CD4-positive, alpha-beta T cell treated with Interleukin-6 for 4 hours (primary cell): ENCODE measurements at regions not wholly inside any gene's neighbourhood (a gene's known extent, or its start where the extent isn't known, plus 50 kb on each side); places are given as distances from the start of the nearest gene placed in this dataset.
"Not testable (repeated sequence)": the region's sequence is repeated elsewhere in the genome, so short reads cannot be mapped to it uniquely, and the experiment has no call there.

Experiments used
- DNase-seq: peaks from one replicate; pipeline ENCODE4 v3.0.0-alpha.2; 2020; ENCODE audit warnings: mixed read lengths

GRCh38 chr7:113775804-113776203, 143.0 kb downstream of the PPP1R3A start:
- no peak for DNase-seq

DNA sequence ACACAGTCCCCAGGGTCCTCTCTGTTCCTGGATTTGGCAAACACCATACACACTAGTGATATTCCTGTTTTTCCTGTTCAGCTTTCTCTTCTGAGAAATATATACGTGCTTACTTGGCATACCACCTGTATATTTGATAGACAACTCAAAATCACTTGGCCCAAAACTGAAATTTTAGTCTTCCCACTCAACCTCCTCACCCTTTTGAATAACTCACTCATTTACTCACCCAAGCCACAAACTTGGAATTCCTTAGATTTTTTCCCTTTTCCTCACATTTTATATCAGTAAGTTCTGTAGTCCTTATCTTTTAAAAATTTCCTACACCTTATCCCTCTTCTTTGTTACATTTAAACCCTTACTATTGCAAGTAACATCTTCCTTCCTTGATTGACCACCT, 143.4 kb downstream of the PPP1R3A start:
- DNase-seq = no peak

- DNase-seq = no peak
Observed at GRCh38 chr7:113774182-113774807, 144.5 kb downstream of the PPP1R3A start.

GRCh38 chr7:113770146-113770738, 148.6 kb downstream of the PPP1R3A start:
- DNase-seq = no peak

DNA sequence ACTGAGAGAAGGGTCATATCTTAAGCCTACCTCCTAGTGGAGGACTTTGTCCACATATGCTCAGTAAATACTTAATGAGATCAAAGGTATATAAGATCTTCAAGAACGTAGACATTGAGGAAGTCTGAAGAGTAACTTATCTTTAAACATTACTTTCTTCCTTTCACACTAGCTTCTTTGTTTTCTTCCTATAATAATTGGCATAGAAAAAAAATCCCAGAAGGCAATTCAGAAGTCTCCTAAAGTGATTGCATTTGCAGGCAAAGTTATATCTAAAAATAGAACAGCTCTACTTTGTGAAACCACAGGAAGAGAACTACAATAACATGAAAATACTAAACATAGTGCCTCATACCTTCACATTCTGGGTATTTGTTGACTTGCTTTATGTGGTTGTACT, 150.4 kb downstream of the PPP1R3A start:
- DNase-seq = no peak

- DNase-seq = no peak
Observed at GRCh38 chr7:113764401-113765035, 154.3 kb downstream of the PPP1R3A start.

- DNase-seq = no peak
Observed at GRCh38 chr7:113763226-113763625, 155.6 kb downstream of the PPP1R3A start.

DNA sequence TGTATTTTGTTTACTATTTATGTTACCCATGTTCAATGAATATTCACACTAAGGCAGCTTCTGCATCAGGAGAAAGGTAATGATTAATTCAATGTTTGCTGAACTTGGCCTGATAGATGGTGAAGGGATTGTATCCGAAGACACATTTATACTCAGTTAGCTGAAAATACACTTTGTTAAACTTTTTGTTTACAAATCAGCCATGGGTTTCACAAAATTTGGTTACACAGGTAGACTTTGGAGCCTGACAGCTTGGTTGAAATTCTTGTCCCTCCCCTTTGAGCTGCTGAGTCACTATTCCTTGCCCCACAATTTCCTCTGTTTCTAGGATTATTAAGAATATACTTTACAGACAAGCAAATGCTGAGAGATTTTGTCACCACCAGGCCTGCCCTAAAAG, 162.6 kb downstream of the PPP1R3A start:
- no peak for DNase-seq

- DNase-seq = no peak
Observed at GRCh38 chr7:113752689-113753088, 166.1 kb downstream of the PPP1R3A start.

- DNase-seq = no peak
Observed at GRCh38 chr7:113752289-113752688, 166.5 kb downstream of the PPP1R3A start.

DNA sequence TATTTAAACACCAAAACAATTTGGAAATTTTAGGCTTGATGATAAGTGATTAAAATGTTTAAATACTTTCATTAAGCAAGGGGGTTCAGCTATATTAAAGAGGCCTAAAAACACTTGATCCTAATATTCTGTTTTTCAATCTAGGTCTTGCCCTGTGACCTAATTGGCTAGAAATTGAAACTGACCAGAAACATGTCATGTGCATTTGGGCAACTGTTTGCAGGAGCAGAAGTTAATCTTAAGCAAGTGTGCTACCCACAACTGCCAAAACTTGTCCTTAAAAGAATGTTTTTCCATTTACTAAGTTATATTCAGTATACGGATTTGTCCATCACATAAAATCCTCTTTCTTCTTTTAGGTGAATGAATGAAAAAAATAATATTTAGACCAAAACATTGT, 167.3 kb downstream of the PPP1R3A start:
- DNase-seq = no peak

DNA sequence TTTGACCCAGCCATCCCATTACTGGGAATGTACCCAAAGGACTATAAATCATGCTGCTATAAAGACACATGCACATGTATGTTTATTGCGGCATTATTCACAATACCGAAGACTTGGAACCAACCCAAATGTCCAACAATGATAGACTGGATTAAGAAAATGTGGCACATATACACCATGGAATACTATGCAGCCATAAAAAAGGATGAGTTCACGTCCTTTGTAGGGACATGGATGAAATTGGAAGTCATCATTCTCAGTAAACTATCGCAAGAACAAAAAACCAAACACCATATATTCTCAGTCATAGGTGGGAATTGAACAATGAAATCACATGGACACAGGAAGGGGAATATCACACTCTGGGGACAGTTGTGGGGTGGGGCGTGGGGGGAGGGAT, 170.4 kb downstream of the PPP1R3A start:
- DNase-seq = not testable (repeated sequence)

DNA sequence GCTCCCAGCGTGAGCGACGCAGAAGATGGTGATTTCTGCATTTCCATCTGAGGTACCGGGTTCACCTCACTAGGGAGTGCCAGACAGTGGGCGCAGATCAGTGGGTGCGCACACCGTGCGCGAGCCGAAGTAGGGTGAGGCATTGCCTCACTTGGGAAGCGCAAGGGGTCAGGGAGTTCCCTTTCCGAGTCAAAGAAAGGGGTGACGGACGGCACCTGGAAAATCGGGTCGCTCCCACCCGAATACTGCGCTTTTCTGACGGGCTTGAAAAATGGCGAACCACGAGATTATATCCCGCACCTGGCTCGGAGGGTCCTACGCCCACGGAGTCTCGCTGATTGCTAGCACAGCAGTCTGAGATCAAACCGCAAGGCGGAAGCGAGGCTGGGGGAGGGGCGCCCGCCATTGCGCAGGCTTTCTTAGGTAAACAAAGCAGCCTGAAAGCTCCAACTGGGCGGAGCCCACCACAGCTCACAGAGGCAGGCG, 175.8 kb downstream of the PPP1R3A start:
- DNase-seq = not testable (repeated sequence)

DNA sequence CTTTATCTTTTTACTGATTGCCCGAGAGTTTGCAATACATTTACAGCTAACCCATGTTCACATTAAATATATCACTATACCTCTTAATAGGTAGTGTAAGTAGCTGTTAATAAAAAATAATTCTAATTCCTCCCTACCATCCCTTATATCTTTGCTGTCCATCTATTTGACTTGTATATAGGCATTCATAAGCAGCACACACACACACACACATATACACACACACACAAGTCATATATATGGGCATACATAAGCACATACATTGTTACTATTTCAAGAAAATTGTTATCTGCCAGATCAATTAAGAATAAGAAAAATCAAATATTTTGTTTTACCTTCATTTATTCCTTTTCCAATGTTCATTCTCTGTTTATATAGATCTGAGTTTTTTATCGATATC, 176.4 kb downstream of the PPP1R3A start:
- no peak for DNase-seq

GRCh38 chr7:113731571-113731970, 187.2 kb downstream of the PPP1R3A start:
- DNase-seq = no peak

DNA sequence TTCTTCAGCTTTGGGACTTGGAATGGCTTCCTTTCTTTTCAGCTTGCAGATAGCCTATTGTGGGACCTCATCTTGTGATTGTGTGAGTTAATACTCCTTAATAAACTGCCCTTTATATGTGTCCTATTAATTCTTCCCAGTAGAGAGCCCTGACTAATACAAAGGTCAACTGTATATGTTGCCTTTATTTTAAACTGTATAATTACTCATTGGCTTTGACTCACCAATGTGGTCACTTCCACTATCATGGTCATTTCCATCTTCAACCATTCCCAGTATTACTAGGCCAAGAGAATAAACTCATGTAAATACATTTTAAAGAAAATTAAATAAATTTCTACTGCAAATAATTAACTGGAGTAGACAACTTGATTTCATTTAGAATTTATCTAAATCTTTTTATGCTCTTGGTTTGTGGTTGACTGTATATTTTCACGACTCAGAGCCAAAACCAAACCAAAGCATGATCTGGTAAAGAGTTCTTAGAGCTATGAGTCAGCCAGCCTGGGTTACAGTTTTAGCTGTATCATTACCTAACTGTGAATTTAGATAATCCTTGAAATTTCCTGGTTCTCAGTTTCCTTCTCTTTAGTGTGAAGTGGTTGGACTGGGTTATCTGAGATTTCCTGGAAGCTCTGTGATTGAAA, 188.4 kb downstream of the PPP1R3A start:
- DNase-seq = no peak

DNA sequence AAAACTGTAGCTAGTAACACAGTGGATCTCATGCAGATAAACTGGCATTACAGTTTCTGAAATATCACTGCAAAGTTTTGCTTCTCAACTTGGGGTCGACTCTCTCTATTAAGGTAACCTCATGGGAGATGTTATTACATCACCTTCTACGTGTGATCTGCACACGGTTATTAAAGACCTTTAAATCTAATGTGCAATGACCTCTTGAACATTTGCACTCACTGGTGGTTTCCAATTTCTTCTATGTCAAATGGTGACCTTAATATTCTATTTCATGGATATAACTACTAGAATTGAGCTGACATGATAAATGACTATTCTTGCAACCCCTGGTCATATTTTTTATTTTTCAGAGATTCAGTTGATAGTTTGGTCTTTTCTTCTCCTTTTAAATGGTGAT, 191.3 kb downstream of the PPP1R3A start:
- DNase-seq = no peak

DNA sequence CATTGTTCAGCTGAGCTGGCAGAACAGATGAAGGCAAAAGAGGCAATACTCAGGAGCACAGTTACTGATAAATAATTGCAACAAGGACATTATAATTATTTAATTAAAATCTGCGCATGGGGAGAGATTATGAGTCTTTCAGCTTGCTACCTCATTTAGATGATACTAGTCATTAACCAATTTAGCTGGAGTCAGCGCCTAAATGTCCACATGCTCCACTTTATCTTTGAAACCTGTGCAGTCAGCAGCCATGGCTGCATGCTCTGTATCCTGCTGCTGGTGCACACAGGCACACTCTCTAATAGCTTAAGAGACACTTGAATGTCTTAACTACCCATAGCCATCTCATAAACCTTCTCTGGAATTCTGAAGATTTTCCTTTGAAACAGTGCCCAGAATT, 196.8 kb downstream of the PPP1R3A start:
- DNase-seq = no peak

GRCh38 chr7:113717739-113718138, 201.1 kb downstream of the PPP1R3A start:
- no peak for DNase-seq

DNA sequence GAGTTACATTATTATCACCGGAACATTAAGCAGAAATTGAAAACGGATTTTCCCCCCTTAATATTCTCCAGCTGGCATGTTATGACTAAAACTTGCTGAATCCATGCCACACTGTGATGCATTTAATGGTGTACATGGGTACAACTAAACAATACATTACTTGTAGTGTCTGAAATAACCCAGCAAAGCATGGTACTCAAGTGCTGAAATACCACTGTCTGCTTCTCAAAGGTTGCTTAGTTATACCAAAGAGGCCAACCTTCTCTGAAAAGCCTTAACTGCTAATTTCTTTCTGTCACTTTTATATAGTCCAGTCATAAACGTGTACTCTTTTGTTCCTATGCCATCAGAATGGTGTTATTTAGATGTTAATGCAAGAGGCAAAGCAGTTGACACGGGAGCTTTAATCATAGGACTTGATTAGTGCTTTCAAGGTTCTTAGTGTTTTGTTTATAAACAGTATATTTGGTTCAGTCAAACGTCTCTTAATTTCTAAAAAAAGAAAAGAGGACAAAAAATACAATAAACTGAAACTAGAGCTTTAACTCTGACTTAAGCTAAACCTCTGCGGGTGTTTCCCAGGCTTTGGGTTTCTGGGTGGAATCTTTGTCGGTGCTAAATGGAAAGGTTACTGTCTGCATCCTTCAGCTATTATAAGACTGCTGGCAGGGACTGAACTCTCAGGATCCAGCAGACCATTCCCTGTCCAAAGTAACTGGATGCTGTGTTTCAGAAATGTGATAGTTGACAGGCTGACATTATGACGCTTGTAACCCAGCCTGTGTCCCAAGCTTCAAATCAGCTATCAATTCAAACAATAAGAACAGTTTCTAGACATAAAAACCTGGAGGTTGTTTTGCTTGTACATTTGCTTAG, 202.6 kb downstream of the PPP1R3A start:
- DNase-seq = no peak

GRCh38 chr7:113715262-113715661, 203.5 kb downstream of the PPP1R3A start:
- DNase-seq = no peak

DNA sequence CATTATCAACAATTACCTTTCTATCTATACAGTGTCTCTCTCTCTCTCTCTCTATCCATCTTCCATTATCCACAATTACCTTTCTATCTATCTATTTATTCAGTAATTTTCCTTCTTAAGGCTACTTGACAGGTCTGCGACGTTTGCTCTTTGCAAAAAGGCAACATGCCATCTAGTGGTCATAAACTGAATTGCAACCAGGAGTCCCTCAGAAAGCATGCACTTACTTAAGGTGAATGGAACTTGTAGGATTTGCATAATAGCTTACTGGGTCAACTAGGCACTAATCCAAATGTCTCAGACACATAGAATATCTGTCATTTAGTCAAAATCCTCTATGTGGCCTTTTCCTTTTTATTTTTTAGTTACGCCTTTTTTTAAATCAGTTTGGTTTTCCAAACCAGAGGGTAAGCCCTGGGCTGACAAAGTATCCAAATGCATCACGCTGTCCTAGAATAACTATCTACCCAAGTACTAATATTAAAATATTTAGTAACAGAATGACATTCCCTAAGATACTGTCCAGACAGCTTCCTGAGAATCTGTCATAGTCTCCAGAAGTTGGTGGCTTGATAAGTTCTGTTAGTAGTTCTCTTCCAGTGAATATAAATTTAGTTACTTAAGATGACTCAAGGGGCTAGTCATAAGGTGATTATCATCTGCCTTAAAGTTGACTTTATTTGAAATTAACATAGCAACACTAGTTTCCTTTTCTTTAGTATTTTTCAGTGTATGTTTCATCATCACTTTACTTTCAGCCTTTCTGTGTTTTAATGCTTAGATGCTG, 208.3 kb downstream of the PPP1R3A start:
- peak; percentile 21 for DNase-seq
